HG03521 (cell line): ENCODE measurements at regions not wholly inside any gene's neighbourhood (a gene's known extent, or its start where the extent isn't known, plus 50 kb on each side); places are given as distances from the start of the nearest gene placed in this dataset.

Experiments
- ATAC-seq: cut with Tn5 transposase; IDR thresholded peaks from one replicate; pipeline ENCODE4 v1.9.1; 2021; ENCODE audit warnings: mild to moderate bottlenecking, moderate library complexity; ENCODE audit not compliant: unreplicated experiment

GRCh38 chr14:36465178-36465577, 54.9 kb downstream of the NKX2-1 start:
- ATAC-seq, result no peak

GRCh38 chr14:36462890-36463289, 57.1 kb downstream of the NKX2-1 start:
- ATAC-seq, result no peak

- ATAC-seq, result no peak
These were observed 64.8 kb downstream of the NKX2-1 start for GRCh38 chr14:36455241-36455627.

GRCh38 chr14:36454599-36455240, 65.3 kb downstream of the NKX2-1 start:
- ATAC-seq, result no peak

GRCh38 chr14:36452860-36453259, 67.2 kb downstream of the NKX2-1 start:
- no peak for ATAC-seq

- ATAC-seq, result no peak
These were observed 68.5 kb downstream of the NKX2-1 start for GRCh38 chr14:36451310-36452065.

- no peak for ATAC-seq
These were observed 69.5 kb downstream of the NKX2-1 start for GRCh38 chr14:36450550-36450949.

GRCh38 chr14:36449903-36450302, 70.1 kb downstream of the NKX2-1 start:
- no peak for ATAC-seq

GRCh38 chr14:36443374-36443773, 76.7 kb downstream of the NKX2-1 start:
- no peak for ATAC-seq

GRCh38 chr14:36442824-36443241, 77.2 kb downstream of the NKX2-1 start:
- ATAC-seq, result no peak

- ATAC-seq, result no peak
These were observed 78.7 kb downstream of the NKX2-1 start for GRCh38 chr14:36441283-36441682.

- no peak for ATAC-seq
These were observed 80.3 kb downstream of the NKX2-1 start for GRCh38 chr14:36439766-36440165.

GRCh38 chr14:36438883-36439282, 81.1 kb downstream of the NKX2-1 start:
- ATAC-seq, result no peak

GRCh38 chr14:36430662-36431084, 89.4 kb downstream of the NKX2-1 start:
- ATAC-seq, result no peak

- ATAC-seq, result no peak
These were observed 89.9 kb downstream of the NKX2-1 start for GRCh38 chr14:36430169-36430568.

GRCh38 chr14:36429692-36430091, 90.3 kb downstream of the NKX2-1 start:
- no peak for ATAC-seq

- ATAC-seq, result no peak
These were observed 91.7 kb downstream of the NKX2-1 start for GRCh38 chr14:36428350-36428749.

GRCh38 chr14:36426836-36427235, 93.2 kb downstream of the NKX2-1 start:
- no peak for ATAC-seq

GRCh38 chr14:36426113-36426512, 93.9 kb downstream of the NKX2-1 start:
- ATAC-seq, result no peak

- ATAC-seq, result no peak
These were observed 95.4 kb downstream of the NKX2-1 start for GRCh38 chr14:36424478-36425102.

GRCh38 chr14:36423430-36423829, 96.6 kb downstream of the NKX2-1 start:
- ATAC-seq, result no peak

- ATAC-seq, result no peak
These were observed 99.8 kb upstream of the MBIP start for GRCh38 chr14:36420149-36420687.
